ENCODE measurements at regions not wholly inside any gene's neighbourhood (a gene's known extent, or its start where the extent isn't known, plus 50 kb on each side); places are given as distances from the start of the nearest gene placed in this dataset.

DNA sequence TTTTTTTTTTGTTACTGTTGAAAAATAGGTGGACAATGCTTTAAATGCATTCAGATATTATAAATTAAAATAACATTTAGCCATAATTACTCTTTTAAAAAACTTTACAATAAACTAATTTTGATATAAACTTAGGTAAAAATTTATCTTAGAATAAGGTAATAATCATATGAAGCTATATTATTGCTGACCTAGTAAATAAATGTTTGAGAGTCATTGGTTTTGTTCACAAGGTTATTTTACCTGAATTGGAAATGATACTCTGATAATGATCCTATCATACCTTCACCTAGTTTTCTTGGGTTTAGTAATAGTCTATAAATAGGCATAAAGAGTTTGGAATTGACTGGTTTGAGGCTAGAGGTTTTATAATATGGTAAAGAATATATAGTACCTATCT is 1076.4 kb upstream of the CDH6 start:
- DNase-seq: no peak

DNA sequence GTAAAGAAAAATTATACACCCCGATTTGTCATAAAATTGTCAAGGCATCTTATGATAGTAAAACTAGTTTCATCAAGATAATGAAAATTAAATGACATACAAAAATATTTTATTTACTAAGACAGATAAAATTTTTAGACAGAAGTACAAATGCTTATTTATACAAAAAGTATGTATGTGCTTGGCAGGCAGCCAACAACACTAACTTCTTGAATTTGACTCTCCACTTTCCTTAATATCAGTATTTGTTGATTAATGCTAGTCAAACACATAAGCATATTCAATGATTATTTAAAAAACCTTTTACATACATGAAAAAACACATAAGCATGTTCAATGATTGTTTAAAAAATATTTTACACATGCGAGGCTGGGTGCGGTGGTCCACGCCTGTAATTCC is 1079.9 kb upstream of the CDH6 start:
- no peak for DNase-seq

DNA sequence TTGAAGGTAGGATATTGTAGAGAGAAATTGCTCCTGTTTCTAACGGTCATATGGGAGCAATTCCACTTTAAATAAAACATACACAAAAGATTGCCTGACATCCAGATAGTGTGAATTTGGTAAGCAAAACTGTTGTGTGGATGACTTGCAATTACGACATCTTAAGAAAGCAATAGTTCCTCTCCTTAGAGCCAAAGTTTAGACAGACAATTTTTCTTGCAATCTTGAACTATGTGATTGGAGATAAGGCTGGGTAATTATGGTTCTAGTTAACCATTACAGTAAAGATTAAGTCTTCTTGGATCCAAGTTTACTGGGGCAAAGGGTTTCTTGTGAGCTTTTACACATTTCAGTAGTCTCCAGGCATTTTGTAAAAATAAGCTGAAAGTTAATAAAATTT is 1080.6 kb upstream of the CDH6 start:
- no peak for DNase-seq

DNA sequence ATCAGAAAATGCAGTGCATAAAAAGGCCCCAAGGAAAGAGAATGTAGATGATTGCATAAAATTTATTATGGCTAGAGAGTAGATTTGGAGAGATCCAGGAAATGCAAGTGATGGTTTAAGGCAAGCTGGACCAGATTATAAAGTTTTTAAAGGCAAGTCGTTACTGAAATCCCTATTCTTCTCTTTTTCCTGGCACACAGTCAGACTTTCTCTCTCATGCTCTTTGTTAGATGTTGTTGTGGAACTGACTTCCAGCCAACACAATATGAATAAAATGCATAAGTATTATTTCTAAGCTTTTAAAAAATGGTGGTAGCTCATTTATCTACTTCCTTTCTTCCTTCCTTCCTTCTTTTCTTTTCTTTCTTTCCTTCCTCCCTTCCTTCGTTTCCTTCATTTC is 1085.4 kb upstream of the CDH6 start:
- DNase-seq: no peak

DNA sequence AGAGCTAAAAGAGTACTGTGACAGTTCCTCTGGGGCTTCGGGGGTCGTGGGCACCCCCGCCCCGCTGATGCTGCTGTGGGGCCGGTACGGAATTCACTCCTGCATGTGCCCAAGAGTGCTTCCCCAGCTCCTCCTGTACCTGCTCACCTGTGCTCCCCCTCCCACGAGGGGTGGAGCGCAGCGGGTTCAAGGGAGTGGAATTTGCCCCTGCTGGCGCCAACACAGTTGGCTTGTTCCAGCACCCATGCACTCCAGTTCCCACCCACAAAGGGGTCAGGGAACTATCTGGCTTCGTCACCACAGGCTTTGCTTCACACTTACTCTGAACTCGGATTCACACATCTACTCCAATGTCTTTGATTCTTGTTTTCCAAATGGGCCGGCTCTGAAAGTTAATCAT is 1086.9 kb upstream of the CDH6 start:
- DNase-seq: no peak

DNA sequence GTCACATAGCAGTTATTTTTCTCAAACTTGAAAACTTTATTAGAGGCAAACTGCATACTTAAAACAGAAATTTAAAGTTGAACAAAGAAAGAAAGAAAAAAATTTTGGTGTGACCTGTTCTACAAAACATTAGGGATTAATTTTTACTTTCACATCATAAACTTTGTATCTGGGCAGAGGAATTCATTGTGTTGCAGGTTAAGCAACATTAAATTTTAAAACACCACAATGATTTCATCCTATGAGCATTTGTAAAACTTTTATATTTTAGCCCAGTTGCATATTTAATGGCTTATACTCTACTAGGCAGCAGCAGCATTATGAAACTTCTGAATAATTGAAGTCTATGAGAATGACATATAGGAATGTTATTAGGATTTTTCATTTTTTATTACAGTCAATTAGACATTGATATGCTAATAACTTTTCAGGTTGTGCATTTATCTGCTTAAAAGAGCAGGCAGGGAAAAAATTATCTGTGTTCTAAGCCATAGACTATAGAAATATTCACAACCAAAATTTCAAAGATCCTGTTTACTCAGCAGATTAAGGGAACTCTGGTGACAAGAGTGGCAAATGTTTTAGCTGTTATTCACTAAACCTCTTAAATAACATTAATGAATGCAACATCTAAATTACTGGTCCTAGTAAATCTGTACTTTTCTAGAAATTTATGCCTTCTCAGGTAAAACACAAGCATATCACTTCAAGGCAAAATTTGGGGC is 1088.5 kb upstream of the CDH6 start:
- no peak for DNase-seq

DNA sequence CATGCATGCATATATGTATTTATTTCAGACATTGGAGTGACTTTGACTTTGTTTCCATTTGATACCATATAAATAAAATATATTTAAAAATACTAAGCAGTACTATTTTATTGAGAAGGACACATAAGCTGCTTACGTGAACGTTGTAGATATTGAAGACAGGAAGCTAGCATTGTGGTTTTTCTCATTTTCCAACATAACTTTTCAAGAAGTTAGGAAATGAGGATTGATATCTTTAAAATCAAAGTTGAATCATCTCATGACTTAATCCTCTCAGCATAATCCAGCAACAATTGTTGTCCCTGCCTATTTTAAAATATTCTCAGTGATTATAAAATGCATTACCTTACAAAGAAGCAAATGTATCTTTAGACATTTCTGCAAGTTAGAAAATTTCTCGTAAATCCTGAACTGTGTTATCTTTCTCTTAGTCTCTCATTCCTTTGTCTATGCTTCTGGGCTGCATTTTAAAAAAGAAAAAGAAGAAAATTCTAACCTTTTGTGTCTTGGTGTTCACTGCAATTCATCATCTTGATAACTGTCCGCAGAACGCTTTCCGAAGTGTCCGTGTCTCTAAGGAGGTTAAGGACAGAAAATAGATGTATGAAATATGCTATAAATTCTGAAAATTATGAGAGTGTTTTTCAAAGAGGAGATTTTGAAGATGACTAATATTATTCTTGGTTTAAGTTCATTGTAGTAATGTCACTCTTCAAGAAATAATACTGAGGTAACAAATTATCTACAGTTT is 1089.9 kb upstream of the CDH6 start:
- DNase-seq: no peak

DNA sequence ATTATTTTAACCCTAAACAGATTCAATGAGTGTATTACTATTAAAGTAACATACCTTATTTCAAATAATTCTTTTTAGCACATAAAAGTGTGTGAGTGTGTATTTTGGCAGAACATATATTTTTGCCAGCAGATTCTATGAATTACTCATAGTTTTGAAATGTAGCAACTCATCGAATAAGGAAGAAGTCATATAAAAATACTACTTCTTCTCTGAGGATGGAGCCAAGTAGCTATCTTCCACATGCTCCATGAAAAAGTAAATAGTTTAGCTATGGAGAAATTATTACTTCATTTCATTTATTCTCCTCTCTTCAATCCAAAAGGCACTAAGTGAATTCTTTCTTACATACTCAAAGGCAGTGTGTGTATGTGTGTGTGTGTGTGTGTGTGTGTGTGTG is 1090.4 kb upstream of the CDH6 start:
- DNase-seq: no peak

DNA sequence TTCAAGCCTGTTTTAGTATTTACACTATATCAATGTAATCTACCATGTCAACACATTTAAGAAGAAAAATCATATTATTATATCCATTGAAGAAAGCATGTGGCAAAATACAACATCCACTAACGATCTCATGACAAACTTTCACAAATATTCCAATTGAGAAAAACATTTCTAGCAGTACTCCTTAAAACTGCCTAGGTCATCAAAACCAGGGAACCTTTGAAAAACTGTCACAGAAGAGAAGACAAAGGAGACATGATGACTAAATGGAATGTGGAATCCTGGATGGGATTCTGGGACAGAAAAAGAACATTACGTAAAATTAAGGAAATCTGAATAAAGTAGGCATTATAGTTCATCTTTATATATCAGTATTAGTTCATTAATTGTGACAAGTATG is 1091.3 kb upstream of the CDH6 start:
- no peak for DNase-seq

DNA sequence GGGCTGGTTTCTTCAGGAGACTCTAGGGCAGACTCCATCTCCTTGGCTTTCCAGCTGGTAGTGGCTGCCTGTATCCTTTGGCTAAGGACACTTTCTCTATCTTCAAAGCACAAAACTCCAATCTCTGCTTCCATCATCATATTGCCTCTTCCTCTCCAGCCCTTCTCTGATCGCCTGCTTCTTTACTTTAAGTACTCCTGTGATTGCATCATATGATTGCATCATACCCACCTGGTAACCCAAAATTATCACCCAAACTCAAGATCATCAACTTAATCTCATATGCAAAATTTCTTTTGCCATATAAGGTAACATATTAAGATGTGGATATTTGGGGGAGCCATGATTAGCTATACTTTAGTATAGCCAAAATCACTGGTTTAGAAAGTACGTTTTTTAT is 1092.6 kb upstream of the CDH6 start:
- DNase-seq: no peak

DNA sequence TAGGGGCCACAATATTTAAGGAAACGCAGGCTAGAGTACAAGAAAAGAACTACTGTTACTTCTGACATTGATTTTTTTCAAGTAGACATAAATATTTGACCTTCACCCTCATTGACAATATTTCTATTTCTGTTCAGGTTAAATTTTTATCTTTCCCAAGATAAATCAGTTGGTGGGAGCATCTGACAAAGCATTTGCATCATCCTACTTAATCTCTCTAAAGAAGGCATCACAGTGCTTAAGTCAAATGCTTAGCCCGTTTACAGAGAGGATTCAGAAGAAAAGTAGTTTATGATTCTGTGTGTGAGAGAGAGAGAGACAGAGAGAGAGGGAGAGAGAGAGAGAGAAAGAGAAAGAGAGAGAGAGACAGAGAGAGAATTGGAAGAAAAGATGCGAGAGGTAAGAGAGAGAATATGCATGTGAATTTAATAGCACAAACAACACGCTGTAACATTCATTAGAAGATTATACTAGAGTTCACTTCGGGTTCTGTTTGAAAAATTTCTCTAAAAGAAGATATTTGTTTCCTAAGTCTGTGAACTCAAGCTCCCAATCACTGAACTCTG is 1093.3 kb upstream of the CDH6 start:
- DNase-seq: no peak

DNA sequence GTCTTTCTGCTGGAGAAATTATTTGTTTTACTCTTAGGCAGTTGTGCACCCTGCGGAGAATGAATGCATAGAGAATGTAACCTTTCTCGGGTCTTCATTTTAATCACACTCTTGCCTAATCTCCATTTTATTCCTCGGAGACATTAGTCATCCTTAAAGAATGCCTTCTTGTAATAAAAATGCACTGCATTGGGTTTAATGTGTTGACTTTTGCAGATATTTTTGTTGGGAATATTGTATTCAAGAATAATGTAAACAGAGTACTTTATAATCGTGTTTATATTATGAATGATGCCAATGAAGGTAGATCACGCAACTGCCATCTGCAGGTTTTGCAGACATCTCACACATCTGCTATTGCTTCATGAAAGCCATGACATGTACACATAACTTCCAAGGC is 1093.9 kb upstream of the CDH6 start:
- no peak for DNase-seq

DNA sequence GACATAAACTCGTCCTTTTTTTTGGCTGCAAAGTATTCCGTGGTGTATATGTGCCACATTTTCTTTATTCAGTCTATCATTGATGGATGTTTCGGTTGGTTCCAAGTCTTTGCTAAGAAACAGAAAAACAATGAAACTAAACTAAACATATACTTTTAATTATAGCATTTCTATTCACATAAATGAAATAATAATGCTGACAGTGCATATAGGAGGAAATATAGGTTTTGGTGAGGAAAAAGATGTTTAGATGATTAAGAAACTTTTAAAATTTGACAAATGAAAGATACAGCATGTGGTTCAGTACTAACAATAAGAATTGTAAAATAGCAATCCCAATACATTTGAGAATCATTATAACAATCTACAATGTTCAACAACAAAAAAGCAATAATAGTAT is 1094.5 kb upstream of the CDH6 start:
- DNase-seq: no peak

DNA sequence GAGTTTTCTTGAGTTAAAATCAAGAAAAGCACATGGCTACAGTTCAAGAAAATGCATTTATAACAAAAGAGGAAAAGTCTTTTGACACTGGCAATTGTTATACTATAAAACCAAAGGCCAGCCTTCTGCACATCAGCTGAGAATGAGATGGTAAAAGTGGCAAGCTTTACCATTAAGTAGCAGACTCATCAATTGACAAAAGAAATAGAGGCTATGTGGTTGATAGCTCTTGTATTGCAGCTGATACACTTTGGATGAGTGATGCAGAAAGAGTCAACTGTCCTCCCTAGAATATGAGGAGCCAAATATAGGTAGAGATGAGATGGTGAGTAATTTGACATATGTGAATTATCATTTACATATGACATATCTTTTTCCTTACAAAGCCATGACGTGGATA is 1100.9 kb upstream of the CDH6 start:
- no peak for DNase-seq

DNA sequence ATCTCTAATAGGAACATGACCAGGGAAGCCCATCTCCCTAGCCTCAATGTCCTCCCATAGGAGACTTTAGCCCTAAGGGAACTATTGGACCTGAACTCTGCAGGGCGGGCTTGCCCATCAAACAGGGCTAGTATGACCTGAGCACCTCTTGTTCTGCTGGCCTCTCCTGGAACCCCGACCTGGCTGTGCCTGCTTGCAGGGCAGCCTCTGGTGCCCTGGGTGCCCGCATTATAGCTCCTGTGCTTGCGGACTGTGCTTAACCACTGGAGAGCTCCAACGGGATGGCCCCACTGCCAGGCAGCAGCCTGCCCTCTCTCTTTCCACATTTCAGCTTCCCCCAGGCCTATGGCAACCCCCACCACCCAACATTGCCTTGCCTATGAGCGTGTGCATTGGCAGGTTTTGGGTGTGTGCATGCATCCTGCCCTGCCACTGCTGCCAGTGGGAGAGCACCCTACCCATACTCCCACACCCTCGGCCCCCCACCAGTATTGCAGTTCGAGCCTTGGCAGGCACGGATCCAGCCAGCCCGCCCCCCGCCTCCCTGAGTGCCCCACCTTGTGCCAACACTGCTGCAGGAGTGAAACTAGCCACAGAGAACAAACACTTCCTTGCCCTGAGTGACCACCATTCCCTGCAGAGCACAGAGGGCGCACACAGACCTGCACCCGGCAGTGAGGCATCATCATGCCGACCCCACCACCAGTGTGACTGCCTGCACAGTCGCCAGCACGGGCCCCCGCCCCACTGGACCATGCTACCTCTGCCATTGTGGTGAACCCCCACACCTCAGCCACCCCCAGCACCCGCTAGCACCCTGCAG is 1123.8 kb upstream of the CDH6 start:
- DNase-seq: peak in 1 of 2 experiments; percentile 0

DNA sequence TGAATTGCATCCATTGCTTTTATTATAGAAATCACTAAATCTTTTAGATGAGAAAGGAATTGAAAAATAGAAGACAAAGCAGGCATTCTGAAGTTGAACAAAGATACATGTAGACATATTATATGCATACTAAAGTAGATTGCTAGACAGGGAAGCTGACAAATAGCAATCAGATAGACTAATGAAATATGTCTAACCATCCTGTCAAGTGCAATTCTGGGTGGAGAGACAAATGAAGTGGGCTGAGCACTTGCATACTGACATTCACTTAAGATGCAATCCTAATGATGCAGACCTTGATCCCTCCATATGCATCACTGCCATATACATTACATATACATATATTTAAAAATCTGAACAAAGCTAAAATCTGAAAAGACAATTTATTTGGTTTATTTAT is 1130.0 kb upstream of the CDH6 start:
- DNase-seq: no peak

DNA sequence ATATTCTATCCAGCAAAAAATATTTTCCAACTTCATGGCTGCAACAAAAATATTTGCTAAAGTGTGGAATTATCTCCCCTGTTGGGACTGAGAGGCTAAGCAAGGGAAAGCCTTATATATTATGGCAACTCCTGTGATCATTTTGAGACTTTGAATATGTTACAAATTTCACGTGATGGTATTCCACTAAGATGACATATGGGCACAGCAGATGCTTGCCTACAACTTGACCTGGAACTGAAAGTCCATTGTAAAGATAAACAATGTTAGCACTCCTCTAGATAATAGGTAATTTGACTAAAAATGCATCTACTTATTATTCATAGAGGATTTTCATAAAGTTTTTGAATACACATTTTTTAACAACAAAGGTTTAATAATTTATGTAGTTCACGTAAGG is 1141.5 kb upstream of the CDH6 start:
- DNase-seq: no peak

DNA sequence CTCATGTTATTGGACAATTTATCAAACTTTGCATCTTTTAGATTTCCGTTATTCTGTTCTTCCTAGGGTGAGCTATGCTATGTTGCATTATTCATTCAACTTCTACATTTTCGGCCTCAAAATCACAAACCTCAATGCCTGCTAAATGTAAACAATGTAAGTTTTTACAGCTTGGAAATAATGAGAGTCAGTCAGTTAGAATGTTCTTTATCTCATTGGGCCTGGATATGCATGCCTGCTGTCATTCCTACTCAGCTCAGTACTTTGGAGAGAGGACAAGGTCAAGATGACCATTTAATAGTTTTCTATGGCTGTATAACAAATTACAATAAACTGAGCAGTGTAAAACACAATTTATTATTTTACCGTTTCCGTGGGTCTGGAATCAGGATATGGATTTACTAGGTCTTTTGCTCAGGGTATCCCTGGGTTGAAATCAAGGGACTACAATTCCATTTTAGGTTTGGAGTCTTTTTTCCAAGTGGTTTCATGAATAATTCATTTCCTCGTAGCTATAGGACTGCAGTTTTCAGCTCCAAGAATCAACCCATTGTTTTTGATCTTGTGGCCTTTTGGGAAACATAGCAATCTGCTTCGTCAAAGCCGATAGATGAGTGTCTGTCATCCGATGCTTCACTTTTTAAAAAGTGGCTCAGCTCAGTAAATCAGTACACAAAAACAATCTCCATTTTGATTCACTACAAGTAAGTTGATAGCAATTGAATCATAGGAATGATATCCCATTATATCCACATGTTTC is 1143.2 kb upstream of the CDH6 start:
- no peak for DNase-seq

DNA sequence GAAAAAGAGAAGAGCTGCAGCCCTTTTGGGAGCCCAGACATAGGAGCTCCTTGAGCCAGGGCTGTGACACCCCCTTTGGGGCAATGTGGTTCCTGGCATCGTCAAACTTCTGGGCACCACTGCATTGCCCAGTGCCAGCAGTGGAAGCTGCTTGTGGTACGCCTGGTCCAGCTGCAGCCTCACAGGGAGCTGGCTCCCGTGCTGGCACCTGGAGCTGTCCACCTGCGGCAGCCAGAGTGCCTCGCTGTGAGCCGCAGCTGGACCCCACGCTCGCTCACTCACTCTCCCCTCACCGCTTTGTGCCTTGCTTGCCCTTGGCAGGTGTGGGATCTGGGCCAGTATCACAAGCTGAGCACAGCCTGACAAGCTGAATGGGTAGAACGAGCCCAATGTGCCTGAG is 1150.8 kb upstream of the CDH6 start:
- DNase-seq: no peak

DNA sequence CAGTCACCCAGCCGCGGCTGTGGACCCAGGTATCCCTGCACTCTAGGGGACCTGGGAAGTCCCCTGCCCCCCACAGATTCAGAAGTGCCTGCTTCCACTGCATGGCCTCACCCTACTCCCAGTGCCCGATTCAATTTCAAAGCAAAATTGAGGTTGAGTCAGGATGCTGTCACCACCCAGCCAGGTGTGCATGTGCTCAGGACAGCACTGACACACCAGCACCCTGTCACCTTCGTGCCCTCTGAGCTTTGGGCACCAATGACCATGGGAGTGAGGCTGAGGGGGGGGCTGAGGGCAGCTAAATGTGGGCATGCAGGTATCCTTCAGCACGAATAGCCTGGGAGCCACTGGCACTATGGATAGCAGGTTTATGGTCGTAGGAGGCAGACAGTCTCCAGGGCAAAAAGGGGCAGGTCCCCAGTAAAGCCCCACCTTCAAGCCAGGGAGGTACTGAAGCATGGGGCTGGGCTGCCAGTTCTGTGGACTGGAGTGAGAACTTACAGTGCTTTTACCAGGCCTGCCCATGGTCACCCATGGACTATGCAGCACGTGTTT is 1151.6 kb upstream of the CDH6 start:
- no peak for DNase-seq

DNA sequence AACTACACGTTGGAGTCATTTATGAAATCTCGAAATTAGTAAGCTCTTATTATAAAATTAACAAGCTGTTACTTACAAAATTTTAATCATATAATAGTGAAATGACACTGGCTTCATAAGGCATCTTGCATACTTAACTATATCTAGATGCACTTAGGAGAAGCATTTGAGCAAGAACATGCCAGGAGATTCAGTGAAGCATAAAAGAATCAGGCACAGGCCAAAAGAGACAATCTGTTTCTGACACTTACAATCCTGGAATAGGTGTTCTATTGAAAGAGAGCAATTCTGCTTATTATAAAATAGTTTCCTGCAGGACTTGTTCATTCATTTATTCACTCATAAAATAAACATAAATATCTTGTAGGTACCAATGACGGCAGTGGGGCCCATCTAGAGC is 1152.2 kb upstream of the CDH6 start:
- no peak for DNase-seq

DNA sequence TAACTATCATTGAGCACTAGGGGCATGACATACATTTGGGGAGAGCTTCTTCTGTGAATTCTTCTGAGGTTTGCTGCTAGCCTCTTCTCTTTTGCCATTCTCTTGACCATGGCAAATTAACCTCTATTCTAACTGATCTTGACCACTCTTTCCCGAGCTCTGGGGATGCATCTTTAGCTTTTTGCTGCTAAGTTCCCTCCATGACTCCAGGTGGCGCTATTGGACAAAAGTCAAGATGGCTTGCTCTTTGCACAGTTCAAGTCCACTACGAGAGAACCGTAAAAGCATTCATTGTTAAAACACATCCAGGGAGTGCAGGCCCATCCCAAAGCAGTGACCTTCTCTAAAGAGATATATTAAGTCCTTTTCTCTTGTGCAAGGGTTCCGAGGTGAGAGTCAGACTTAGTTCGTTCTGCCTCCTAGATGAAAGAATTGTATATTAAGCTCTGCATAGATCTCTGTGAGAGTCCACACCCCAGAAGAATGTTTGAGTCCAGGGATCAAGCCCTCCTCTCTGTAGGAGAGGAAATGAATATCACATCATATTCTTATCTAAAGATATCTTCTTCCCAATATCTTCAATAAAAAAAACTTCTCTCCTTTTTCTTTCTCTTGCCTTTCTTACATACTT is 1152.9 kb upstream of the CDH6 start:
- DNase-seq: no peak
